CD4-positive, alpha-beta T cell (primary cell): ENCODE measurements at regions not wholly inside any gene's neighbourhood (a gene's known extent, or its start where the extent isn't known, plus 50 kb on each side); places are given as distances from the start of the nearest gene placed in this dataset.
A peak's percentile ranks its signal among the peaks of the same experiment; 100 is the strongest.

Experiments used
- ATAC-seq: fragments of 200-7000 bp; cut with Tn5 transposase; one replicate; pipeline ENCODE4 v1.10.0; 2022; ENCODE audit warnings: mild to moderate bottlenecking; ENCODE audit not compliant: poor library complexity
- CTCF ChIA-PET: fragments of 350-600 bp; sonication (Branson Sonifier 250); formaldehyde crosslinking; loops from one replicate; lab custom pipeline; 2021; ENCODE audit warnings: antibody characterized with exemption, inconsistent platforms; lab: Charles Lee
- POLR2A ChIA-PET: fragments of 350-600 bp; sonication (Branson Sonifier 250); formaldehyde crosslinking; loops from one replicate; lab custom pipeline; 2021; ENCODE audit warnings: antibody characterized with exemption, inconsistent platforms; lab: Charles Lee
- DNase-seq, 14 experiments: peaks; one replicate each; pipeline ENCODE4 v3.0.0-alpha.2; 2013 to 2020; ENCODE audit warnings: mixed read lengths in 2 of 14
- H3K27ac ChIP-seq, 2 donors: one replicate each; pipeline versions ENCODE4 v1.5.1 to v1.7.0; 2013; ENCODE audit warnings: low read length in 2 of 2, low read depth in 1 of 2, mild to moderate bottlenecking in 1 of 2
- H3K27me3 ChIP-seq, 2 experiments: 1 replicate in 1 of 2; 2 replicates in 1 of 2; pipeline versions ENCODE4 v1.6.1 to v1.7.0; 2013; ENCODE audit warnings: low read length in 2 of 2, control low read depth in 1 of 2, mild to moderate bottlenecking in 1 of 2, moderate library complexity in 1 of 2; ENCODE audit not compliant: insufficient read depth in 2 of 2, control insufficient read depth in 1 of 2
- H3K36me3 ChIP-seq: one replicate; pipeline ENCODE4 v1.6.1; 2013; ENCODE audit warnings: low read length, control low read depth; ENCODE audit not compliant: insufficient read depth
- H3K4me1 ChIP-seq: one replicate; pipeline ENCODE4 v1.6.1; 2013; ENCODE audit warnings: low read length, control low read depth; ENCODE audit not compliant: insufficient read depth
- H3K4me3 ChIP-seq: one replicate; pipeline ENCODE4 v1.5.1; 2013; ENCODE audit warnings: mild to moderate bottlenecking, low read length, moderate library complexity
- H3K9me3 ChIP-seq, 2 experiments: 1 replicate in 1 of 2; 2 replicates in 1 of 2; pipeline versions ENCODE4 v1.6.1 to v1.7.0; 2013; ENCODE audit warnings: low read length in 2 of 2, mild to moderate bottlenecking in 2 of 2, control low read depth in 1 of 2, moderate library complexity in 1 of 2; ENCODE audit not compliant: control insufficient read depth in 1 of 2, insufficient read depth in 1 of 2
- H3K27ac Mint-ChIP-seq: one replicate; pipeline ENCODE4 v1.8.0; 2020; ENCODE audit warnings: mixed read lengths
- H3K27me3 Mint-ChIP-seq: one replicate; pipeline ENCODE4 v1.8.0; 2021; ENCODE audit warnings: mixed read lengths
- H3K36me3 Mint-ChIP-seq: one replicate; pipeline ENCODE4 v1.8.0; 2021; ENCODE audit warnings: low read depth, mixed read lengths
- H3K4me1 Mint-ChIP-seq: one replicate; pipeline ENCODE4 v1.8.0; 2021; ENCODE audit warnings: low read depth, mixed read lengths
- H3K4me3 Mint-ChIP-seq: one replicate; pipeline ENCODE4 v1.8.0; 2020; ENCODE audit warnings: mild to moderate bottlenecking, mixed read lengths
- H3K9me3 Mint-ChIP-seq: one replicate; pipeline ENCODE4 v1.8.0; 2020; ENCODE audit warnings: mixed read lengths
- CTCF ChIP-seq: fragments of 200-600 bp; IDR thresholded peaks from one replicate; pipeline ENCODE4 v1.8.0; 2022; ENCODE audit warnings: antibody characterized with exemption, mild to moderate bottlenecking
- intact Hi-C, 2 experiments: fragments of 100-400 bp; cut with DNase I in 1 of 2; cut with micrococcal nuclease in 1 of 2; formaldehyde crosslinking; loops; one replicate each; pipeline versions ENCODE4 v1.15.1 to v1.9.0; 2023 to 2025; cut with DNase I, micrococcal nuclease

GRCh38 chr9:7259544-7260241 is 501.9 kb downstream of the KDM4C start:
- Mint-ChIP-seq H3K27ac (no peak overlapping the region), H3K36me3 (no peaks in the 10 kb centered on the region), H3K9me3 (no peaks in the 10 kb centered on the region), H3K4me3 (no peak overlapping the region), H3K4me1 (no peaks in the 10 kb centered on the region), H3K27me3 (peaks cover 24% of the 10 kb centered on the region)
- Histone ChIP-seq H3K9me3 (no peaks in the 10 kb centered on the region), H3K4me3 (no peak overlapping the region), H3K4me1 (no peaks in the 10 kb centered on the region), H3K27ac (no peak overlapping the region), H3K27me3 (peaks cover 0 to 5% of the 10 kb centered on the region in 2 experiments), H3K36me3 (no peaks in the 10 kb centered on the region)
- no peak for ATAC-seq
- POLR2A ChIA-PET, result no interaction called here
- intact Hi-C loops, result no loop called here
- CTCF ChIA-PET, result no interaction called here
- peak in 1 of 14 experiments; percentile 1 for DNase-seq
- no peak for TF ChIP-seq CTCF

- no peaks in the 10 kb centered on the region for H3K4me1 Mint-ChIP-seq
- H3K4me3 Mint-ChIP-seq, result no peak overlapping the region
- no peak for ATAC-seq
- ChIA-PET CTCF (no interaction called here), POLR2A (no interaction called here)
- Histone ChIP-seq H3K27ac (no peak overlapping the region), H3K9me3 (no peaks in the 10 kb centered on the region), H3K36me3 (no peaks in the 10 kb centered on the region), H3K4me1 (no peaks in the 10 kb centered on the region), H3K27me3 (peaks cover 0 to 5% of the 10 kb centered on the region in 2 experiments), H3K4me3 (no peak overlapping the region)
- no peak overlapping the region for H3K27ac Mint-ChIP-seq
- H3K9me3 Mint-ChIP-seq, result no peaks in the 10 kb centered on the region
- intact Hi-C loops, result no loop called here
- H3K36me3 Mint-ChIP-seq, result no peaks in the 10 kb centered on the region
- H3K27me3 Mint-ChIP-seq, result peaks cover 23% of the 10 kb centered on the region
- no peak for TF ChIP-seq CTCF
- no peak for DNase-seq
These were observed 501.1 kb downstream of the KDM4C start for GRCh38 chr9:7258688-7259396.

DNA sequence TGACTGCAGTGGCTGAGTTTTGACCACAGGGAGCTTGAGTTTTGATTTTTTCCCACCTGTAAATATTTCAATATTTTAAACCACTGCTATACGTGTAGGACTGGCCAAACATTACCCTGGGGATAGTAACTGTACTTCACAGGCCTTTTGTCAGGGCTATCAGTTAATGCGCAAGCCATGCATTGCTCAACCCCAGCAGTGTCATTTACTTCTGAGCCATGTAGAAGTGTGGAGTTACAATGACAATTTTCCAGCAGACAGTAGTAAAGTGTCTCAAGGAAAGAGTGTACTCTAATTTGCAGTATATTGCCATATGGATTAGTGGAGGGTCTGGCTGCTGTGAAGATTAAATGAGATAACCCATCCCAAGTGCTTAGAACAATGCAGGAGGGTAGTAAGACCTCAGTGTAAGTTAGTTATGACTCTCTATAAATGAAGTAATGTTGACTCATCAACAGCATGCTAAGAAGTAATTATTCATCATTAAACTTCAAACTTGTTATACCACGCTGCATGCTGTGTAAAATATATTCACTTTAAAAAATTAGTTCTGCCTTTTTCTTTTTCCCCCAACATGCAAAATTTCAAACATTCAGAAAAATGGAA is 489.2 kb downstream of the KDM4C start:
- H3K27ac ChIP-seq, result no peak overlapping the region
- no peak overlapping the region for H3K4me3 ChIP-seq
- no peak for DNase-seq
- no peaks in the 10 kb centered on the region for H3K9me3 ChIP-seq
- no peak for TF ChIP-seq CTCF
- H3K4me1 Mint-ChIP-seq, result no peaks in the 10 kb centered on the region
- intact Hi-C loops, result no loop called here
- no peaks in the 10 kb centered on the region for H3K4me1 ChIP-seq
- H3K27me3 Mint-ChIP-seq, result no peaks in the 10 kb centered on the region
- no peaks in the 10 kb centered on the region for H3K9me3 Mint-ChIP-seq
- no peaks in the 10 kb centered on the region for H3K36me3 ChIP-seq
- no peak overlapping the region for H3K27ac Mint-ChIP-seq
- H3K36me3 Mint-ChIP-seq, result no peaks in the 10 kb centered on the region
- H3K4me3 Mint-ChIP-seq, result no peak overlapping the region
- no peaks in the 10 kb centered on the region for H3K27me3 ChIP-seq
- ChIA-PET CTCF (interaction anchor here (0.6 kb wide), 1 partner anchor 454 kb away, joined by 3 read pairs; no protein-coding TSS in a partner anchor), POLR2A (interaction anchor here (0.6 kb wide), 1 partner anchor 13 kb away, joined by 3 read pairs; no protein-coding TSS in a partner anchor)
- no peak for ATAC-seq
